DOHH2 (cell line): ENCODE measurements at regions not wholly inside any gene's neighbourhood (a gene's known extent, or its start where the extent isn't known, plus 50 kb on each side); places are given as distances from the start of the nearest gene placed in this dataset.

Source experiments
- H3F3A ChIP-seq: fragments of 200-600 bp; sonication (generic), shearing (Covaris generic); 2 replicates; pipeline ENCODE4 v1.6.0; 2016; ENCODE audit warnings: antibody characterized with exemption, mild to moderate bottlenecking; ENCODE audit not compliant: control insufficient read depth, insufficient read depth
- H3K27ac ChIP-seq: fragments of 200-600 bp; sonication (generic); 2 replicates; pipeline ENCODE4 v1.5.1; 2014; ENCODE audit warnings: low read depth, mild to moderate bottlenecking, low read length, moderate library complexity
- H3K27me3 ChIP-seq: fragments of 200-600 bp; sonication (generic); 2 replicates; pipeline ENCODE4 v1.6.1; 2014; ENCODE audit warnings: mild to moderate bottlenecking, low read length, mixed read lengths; ENCODE audit not compliant: control insufficient read depth
- H3K36me3 ChIP-seq: fragments of 200-600 bp; sonication (generic); 2 replicates; pipeline ENCODE4 v1.6.1; 2014; ENCODE audit warnings: mild to moderate bottlenecking, low read length, moderate library complexity, mixed read lengths; ENCODE audit not compliant: control insufficient read depth
- H3K4me1 ChIP-seq: fragments of 200-600 bp; sonication (generic); 2 replicates; pipeline ENCODE4 v1.6.1; 2014; ENCODE audit warnings: mild to moderate bottlenecking, low read length, mixed read lengths; ENCODE audit not compliant: control insufficient read depth
- H3K4me2 ChIP-seq: fragments of 200-600 bp; sonication (generic); 2 replicates; pipeline ENCODE4 v1.6.0; 2014; ENCODE audit warnings: mild to moderate bottlenecking, low read length, moderate library complexity
- H3K4me3 ChIP-seq: fragments of 200-600 bp; sonication (generic); 2 replicates; pipeline ENCODE4 v1.5.1; 2014; ENCODE audit warnings: mild to moderate bottlenecking, low read length, mixed read lengths
- H3K79me2 ChIP-seq: fragments of 200-600 bp; sonication (generic); 2 replicates; pipeline ENCODE4 v1.6.1; 2014; ENCODE audit warnings: mild to moderate bottlenecking, low read length, mixed read lengths; ENCODE audit not compliant: control insufficient read depth
- H3K9me2 ChIP-seq: fragments of 200-600 bp; sonication (generic); replicated peaks from 2 replicates; pipeline ENCODE4 v1.6.1; 2014; ENCODE audit warnings: mild to moderate bottlenecking, low read length, mixed read lengths; ENCODE audit not compliant: control insufficient read depth
- H3K9me3 ChIP-seq: fragments of 200-600 bp; sonication (generic); 2 replicates; pipeline ENCODE4 v1.6.1; 2014; ENCODE audit warnings: antibody characterized with exemption, low read length, mixed read lengths; ENCODE audit not compliant: control insufficient read depth, insufficient read depth
- H4K20me1 ChIP-seq: fragments of 200-600 bp; sonication (generic); 2 replicates; pipeline ENCODE4 v1.6.0; 2014; ENCODE audit warnings: low read depth, mild to moderate bottlenecking, antibody characterized with exemption, low read length, moderate library complexity; ENCODE audit not compliant: control insufficient read depth, insufficient read depth
- EZH2phosphoT487 ChIP-seq: fragments of 200-600 bp; sonication (generic); IDR thresholded peaks from 2 replicates; pipeline ENCODE4 v1.6.1; 2017; ENCODE audit warnings: borderline replicate concordance, mild to moderate bottlenecking, antibody characterized with exemption, low read length, moderate library complexity, mixed read lengths
- TF ChIP-seq, protein P1 (sequence below): fragments of 200-600 bp; sonication (generic); IDR thresholded peaks from one replicate; pipeline ENCODE4 v1.5.1; 2014; ENCODE audit warnings: antibody characterized with exemption, mild to moderate bottlenecking, low read depth, low read length; ENCODE audit not compliant: poor library complexity, severe bottlenecking

DNA sequence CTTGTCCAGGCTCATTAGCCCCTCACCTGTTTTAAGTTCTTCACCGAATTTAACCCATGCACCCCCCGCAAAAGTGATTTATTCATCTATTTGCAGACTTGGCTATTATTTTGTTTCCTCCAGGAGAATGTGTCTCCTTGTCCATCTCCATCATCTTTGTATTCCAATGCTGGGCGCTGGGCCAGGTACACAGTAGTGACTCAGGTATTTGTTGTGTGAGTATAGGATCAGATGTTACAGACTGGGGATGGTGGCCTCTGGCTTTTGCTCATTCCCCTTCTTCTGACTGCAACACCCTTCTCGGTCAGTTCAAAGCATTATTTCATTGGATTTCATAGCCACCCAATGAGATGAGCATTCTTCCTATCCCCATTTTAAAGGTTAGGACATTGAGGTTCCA is 408.2 kb downstream of the MN1 start:
- Histone ChIP-seq H3K79me2 (no peaks in the 10 kb centered on the region), H3K4me2 (no peak overlapping the region), H3K9me2 (no peaks in the 10 kb centered on the region), H3K4me1 (no peaks in the 10 kb centered on the region), H3K4me3 (no peak overlapping the region), H3F3A (no peaks in the 10 kb centered on the region), H3K36me3 (no peaks in the 10 kb centered on the region), H3K27ac (no peak overlapping the region), H3K27me3 (no peaks in the 10 kb centered on the region), H4K20me1 (no peaks in the 10 kb centered on the region), H3K9me3 (no peaks in the 10 kb centered on the region)
- TF ChIP-seq, protein P1, sequence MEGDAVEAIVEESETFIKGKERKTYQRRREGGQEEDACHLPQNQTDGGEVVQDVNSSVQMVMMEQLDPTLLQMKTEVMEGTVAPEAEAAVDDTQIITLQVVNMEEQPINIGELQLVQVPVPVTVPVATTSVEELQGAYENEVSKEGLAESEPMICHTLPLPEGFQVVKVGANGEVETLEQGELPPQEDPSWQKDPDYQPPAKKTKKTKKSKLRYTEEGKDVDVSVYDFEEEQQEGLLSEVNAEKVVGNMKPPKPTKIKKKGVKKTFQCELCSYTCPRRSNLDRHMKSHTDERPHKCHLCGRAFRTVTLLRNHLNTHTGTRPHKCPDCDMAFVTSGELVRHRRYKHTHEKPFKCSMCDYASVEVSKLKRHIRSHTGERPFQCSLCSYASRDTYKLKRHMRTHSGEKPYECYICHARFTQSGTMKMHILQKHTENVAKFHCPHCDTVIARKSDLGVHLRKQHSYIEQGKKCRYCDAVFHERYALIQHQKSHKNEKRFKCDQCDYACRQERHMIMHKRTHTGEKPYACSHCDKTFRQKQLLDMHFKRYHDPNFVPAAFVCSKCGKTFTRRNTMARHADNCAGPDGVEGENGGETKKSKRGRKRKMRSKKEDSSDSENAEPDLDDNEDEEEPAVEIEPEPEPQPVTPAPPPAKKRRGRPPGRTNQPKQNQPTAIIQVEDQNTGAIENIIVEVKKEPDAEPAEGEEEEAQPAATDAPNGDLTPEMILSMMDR = no peak
- no peak for TF ChIP-seq EZH2phosphoT487

GRCh38 chr22:27394806-27395404 is 406.7 kb downstream of the MN1 start:
- Histone ChIP-seq H3K27me3 (no peaks in the 10 kb centered on the region), H3K9me2 (no peaks in the 10 kb centered on the region), H3K79me2 (no peaks in the 10 kb centered on the region), H3K36me3 (no peaks in the 10 kb centered on the region), H3F3A (no peaks in the 10 kb centered on the region), H3K4me1 (no peaks in the 10 kb centered on the region), H4K20me1 (no peaks in the 10 kb centered on the region), H3K4me3 (no peak overlapping the region), H3K4me2 (no peak overlapping the region), H3K27ac (no peak overlapping the region), H3K9me3 (no peaks in the 10 kb centered on the region)
- TF ChIP-seq, protein P1 = no peak
- TF ChIP-seq EZH2phosphoT487 = no peak

DNA sequence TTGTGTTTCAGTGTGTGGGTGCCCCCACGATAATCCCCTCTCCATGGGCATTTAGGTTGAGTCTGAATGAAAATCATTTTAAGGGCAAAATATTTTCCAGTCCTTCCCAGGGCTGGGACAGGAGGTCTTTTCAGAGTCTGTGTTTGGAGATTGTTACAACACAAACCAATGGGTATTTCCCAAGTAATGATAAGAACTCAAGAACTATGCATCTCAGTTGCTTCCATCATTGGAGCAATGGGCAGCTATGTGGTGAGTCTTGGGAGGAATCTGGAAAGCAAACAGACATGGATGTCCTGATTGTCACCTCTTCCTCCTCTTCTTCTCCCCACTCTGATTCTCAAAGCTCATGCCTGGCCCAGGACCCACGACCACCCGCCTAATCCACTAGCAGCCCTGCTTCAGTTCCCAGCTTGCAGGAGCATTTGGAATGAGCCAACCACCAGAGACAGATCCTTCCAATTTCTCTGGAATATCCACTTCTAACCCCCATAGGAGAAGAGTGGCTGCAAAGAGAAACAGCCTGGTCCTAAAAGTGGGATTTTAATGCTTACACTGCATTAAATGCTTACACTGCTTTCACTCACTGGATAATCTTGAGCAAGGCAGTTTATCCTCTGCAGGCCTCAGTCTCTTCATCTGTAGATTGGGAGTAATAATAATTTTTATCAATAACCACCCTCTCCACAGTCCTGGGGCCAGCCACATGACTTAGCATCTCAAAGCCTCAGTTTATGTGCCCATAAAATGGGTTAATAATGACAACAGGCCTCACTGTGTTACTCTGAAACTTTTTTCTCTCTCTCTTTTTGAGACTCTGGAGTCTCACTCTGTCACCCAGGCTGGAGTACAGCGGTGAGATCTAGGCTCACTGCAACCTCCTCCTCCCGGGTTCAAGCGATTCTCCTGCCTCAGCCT is 404.3 kb downstream of the MN1 start:
- Histone ChIP-seq H3K36me3 (no peaks in the 10 kb centered on the region), H4K20me1 (no peaks in the 10 kb centered on the region), H3K4me3 (no peak overlapping the region), H3K9me2 (no peaks in the 10 kb centered on the region), H3K4me1 (no peaks in the 10 kb centered on the region), H3K27ac (no peak overlapping the region), H3K79me2 (no peaks in the 10 kb centered on the region), H3K4me2 (no peak overlapping the region), H3K27me3 (no peaks in the 10 kb centered on the region), H3F3A (no peaks in the 10 kb centered on the region), H3K9me3 (no peaks in the 10 kb centered on the region)
- TF ChIP-seq, protein P1 = no peak
